ENCODE measurements at regions not wholly inside any gene's neighbourhood (a gene's known extent, or its start where the extent isn't known, plus 50 kb on each side); places are given as distances from the start of the nearest gene placed in this dataset.
"Not testable (repeated sequence)": the region's sequence is repeated elsewhere in the genome, so short reads cannot be mapped to it uniquely, and the experiment has no call there.

GRCh38 chr17:30605523-30605922 lies 128.3 kb downstream of the GOSR1 start:
- no peaks in the 10 kb centered on the region for H3K36me3 ChIP-seq (ENCODE audit: low read depth)
- no peak overlapping the region for H3K4me3 ChIP-seq
- ATAC-seq (no peak), DNase-seq (no peak)
- H3K9me3 ChIP-seq, result no peaks in the 10 kb centered on the region
- intact Hi-C loops (cut with DNase I, micrococcal nuclease), result no loop called here
- peaks cover 4% of the 10 kb centered on the region for H3K4me1 ChIP-seq (ENCODE audit: low read depth)
- TF ChIP-seq CTCF (IDR thresholded peaks at IDR 0.05), result no peak

- no peak for TF ChIP-seq CTCF (IDR thresholded peaks at IDR 0.05)
- H3K4me3 ChIP-seq, result no peak overlapping the region
- no peaks in the 10 kb centered on the region for H3K9me3 ChIP-seq
- no peaks in the 10 kb centered on the region for H3K36me3 ChIP-seq (ENCODE audit: low read depth)
- intact Hi-C loops (cut with DNase I, micrococcal nuclease), result no loop called here
- ATAC-seq, result no peak
- peaks cover 4% of the 10 kb centered on the region for H3K4me1 ChIP-seq (ENCODE audit: low read depth)
- no peak for DNase-seq
Observed at GRCh38 chr17:30605027-30605426, 127.8 kb downstream of the GOSR1 start.

GRCh38 chr17:30602396-30602795 lies 125.2 kb downstream of the GOSR1 start:
- H3K4me3 ChIP-seq; H3K9me3 ChIP-seq; H3K4me1 ChIP-seq (ENCODE audit: low read depth); intact Hi-C loops (cut with DNase I, micrococcal nuclease); ATAC-seq; DNase-seq; H3K36me3 ChIP-seq (ENCODE audit: low read depth): not testable (repeated sequence)

GRCh38 chr17:30601984-30602383 lies 124.8 kb downstream of the GOSR1 start:
- intact Hi-C loops (cut with DNase I, micrococcal nuclease); H3K4me3 ChIP-seq; H3K9me3 ChIP-seq; H3K36me3 ChIP-seq (ENCODE audit: low read depth); H3K4me1 ChIP-seq (ENCODE audit: low read depth); DNase-seq; ATAC-seq: not testable (repeated sequence)

- intact Hi-C loops (cut with DNase I, micrococcal nuclease), result no loop called here
- peak in 1 of 3 donors; percentile 37 for DNase-seq
Observed at GRCh38 chr17:30600830-30601494, 123.8 kb downstream of the GOSR1 start.

GRCh38 chr17:30600060-30600829 lies 123.0 kb downstream of the GOSR1 start:
- H3K4me1 ChIP-seq (ENCODE audit: low read depth), result peaks cover 4% of the 10 kb centered on the region
- intact Hi-C loops (cut with DNase I, micrococcal nuclease), result no loop called here
- peak overlapping the region; percentile 68 for H3K4me3 ChIP-seq
- DNase-seq (peak; percentile 86 to 92 (median 91)), ATAC-seq (peak; percentile 97)
- no peaks in the 10 kb centered on the region for H3K9me3 ChIP-seq
- no peaks in the 10 kb centered on the region for H3K36me3 ChIP-seq (ENCODE audit: low read depth)
- peak; percentile 34 for TF ChIP-seq CTCF (IDR thresholded peaks at IDR 0.05)

More at GRCh38 chr17:30600830-30601494, 123.8 kb downstream of the GOSR1 start:
- Histone ChIP-seq H3K36me3 (ENCODE audit: low read depth) (no peaks in the 10 kb centered on the region), H3K4me1 (ENCODE audit: low read depth) (peaks cover 4% of the 10 kb centered on the region), H3K9me3 (no peaks in the 10 kb centered on the region), H3K4me3 (peak overlapping the region; percentile 68)
- peak; percentile 57 for ATAC-seq
- no peak for TF ChIP-seq CTCF (IDR thresholded peaks at IDR 0.05)
